KMS-11 (cell line): ENCODE measurements at regions not wholly inside any gene's neighbourhood (a gene's known extent, or its start where the extent isn't known, plus 50 kb on each side); places are given as distances from the start of the nearest gene placed in this dataset.
"Not testable (repeated sequence)": the region's sequence is repeated elsewhere in the genome, so short reads cannot be mapped to it uniquely, and the experiment has no call there.

Source experiments
- H2AFZ ChIP-seq: fragments of 200-600 bp; sonication (generic); 2 replicates; pipeline ENCODE4 v1.6.1; 2016; ENCODE audit warnings: antibody characterized with exemption, mixed run types, low read depth
- H3K27ac ChIP-seq: fragments of 200-600 bp; sonication (generic); 2 replicates; pipeline ENCODE4 v1.6.1; 2016; ENCODE audit warnings: mild to moderate bottlenecking, mixed run types
- H3K27me3 ChIP-seq: fragments of 200-600 bp; sonication (generic); 2 replicates; pipeline ENCODE4 v1.6.1; 2017; ENCODE audit warnings: mild to moderate bottlenecking, low read depth, mixed run types, moderate library complexity; ENCODE audit not compliant: insufficient read depth
- H3K36me3 ChIP-seq: fragments of 200-600 bp; sonication (generic); 2 replicates; pipeline ENCODE4 v1.6.1; 2017; ENCODE audit warnings: mild to moderate bottlenecking, mixed run types; ENCODE audit not compliant: insufficient read depth
- H3K4me1 ChIP-seq: fragments of 200-600 bp; sonication (generic); 2 replicates; pipeline ENCODE4 v1.6.1; 2016; ENCODE audit warnings: mild to moderate bottlenecking, low read depth, mixed run types; ENCODE audit not compliant: poor library complexity, severe bottlenecking
- H3K4me2 ChIP-seq: fragments of 200-600 bp; sonication (generic); 2 replicates; pipeline ENCODE4 v1.7.0; 2016; ENCODE audit warnings: mild to moderate bottlenecking, mixed run types
- H3K4me3 ChIP-seq: fragments of 200-600 bp; sonication (generic); IDR thresholded peaks from 2 replicates; pipeline ENCODE4 v1.6.1; 2017; ENCODE audit warnings: low read depth, low read length, mixed read lengths; ENCODE audit not compliant: insufficient read depth
- H3K79me2 ChIP-seq: fragments of 200-600 bp; sonication (generic); 2 replicates; pipeline ENCODE4 v1.6.1; 2016; ENCODE audit warnings: low read depth, mixed run types; ENCODE audit not compliant: insufficient read depth
- H3K9ac ChIP-seq: fragments of 200-600 bp; sonication (generic); 2 replicates; pipeline ENCODE4 v1.6.1; 2016; ENCODE audit warnings: mild to moderate bottlenecking, mixed run types
- H4K20me1 ChIP-seq: fragments of 200-600 bp; sonication (generic); 2 replicates; pipeline ENCODE4 v1.6.1; 2016; ENCODE audit warnings: mild to moderate bottlenecking, mixed run types; ENCODE audit not compliant: insufficient read depth
- CTCF ChIP-seq: fragments of 200-600 bp; sonication (generic); conservative IDR thresholded peaks from 2 replicates; pipeline ENCODE4 v1.6.1; 2017; ENCODE audit warnings: low read depth, mild to moderate bottlenecking, antibody characterized with exemption, low read length, moderate library complexity, mixed read lengths

GRCh38 chr6:153984811-153985210 lies 54.2 kb upstream of the OPRM1 start:
- Histone ChIP-seq H3K9ac (no peak overlapping the region), H3K4me2 (no peak overlapping the region), H3K27me3 (no peaks in the 10 kb centered on the region), H3K4me1 (no peaks in the 10 kb centered on the region), H3K27ac (no peak overlapping the region), H3K4me3 (no peak overlapping the region), H3K36me3 (no peaks in the 10 kb centered on the region), H2AFZ (no peak overlapping the region), H4K20me1 (no peaks in the 10 kb centered on the region), H3K79me2 (no peaks in the 10 kb centered on the region)
- no peak for TF ChIP-seq CTCF

- Histone ChIP-seq H3K79me2 (no peaks in the 10 kb centered on the region), H3K27me3 (no peaks in the 10 kb centered on the region), H3K4me2 (no peak overlapping the region), H2AFZ (no peak overlapping the region), H4K20me1 (no peaks in the 10 kb centered on the region), H3K9ac (no peak overlapping the region), H3K4me1 (no peaks in the 10 kb centered on the region), H3K27ac (no peak overlapping the region), H3K36me3 (no peaks in the 10 kb centered on the region), H3K4me3 (no peak overlapping the region)
- no peak for TF ChIP-seq CTCF
Measured at GRCh38 chr6:153980171-153980570, 58.9 kb upstream of the OPRM1 start.

GRCh38 chr6:153978911-153979548 lies 60.0 kb upstream of the OPRM1 start:
- not testable (repeated sequence) for H3K79me2 ChIP-seq, H3K4me1 ChIP-seq, H3K27ac ChIP-seq, H4K20me1 ChIP-seq, H3K27me3 ChIP-seq, H3K4me2 ChIP-seq, H2AFZ ChIP-seq, H3K36me3 ChIP-seq, H3K9ac ChIP-seq, H3K4me3 ChIP-seq

GRCh38 chr6:153976921-153977693 lies 61.9 kb upstream of the OPRM1 start:
- no peak for TF ChIP-seq CTCF
- H3K9ac ChIP-seq: no peak overlapping the region
- H3K27ac ChIP-seq: no peak overlapping the region
- H3K79me2 ChIP-seq: no peaks in the 10 kb centered on the region
- H4K20me1 ChIP-seq: no peaks in the 10 kb centered on the region
- H3K27me3 ChIP-seq: no peaks in the 10 kb centered on the region
- H3K36me3 ChIP-seq: no peaks in the 10 kb centered on the region
- no peak overlapping the region for H3K4me3 ChIP-seq
- H2AFZ ChIP-seq: no peak overlapping the region
- H3K4me2 ChIP-seq: no peak overlapping the region
- no peaks in the 10 kb centered on the region for H3K4me1 ChIP-seq

- H3K4me3 ChIP-seq: no peak overlapping the region
- no peaks in the 10 kb centered on the region for H4K20me1 ChIP-seq
- peaks cover 15% of the 10 kb centered on the region for H3K4me1 ChIP-seq
- H3K36me3 ChIP-seq: no peaks in the 10 kb centered on the region
- no peak overlapping the region for H2AFZ ChIP-seq
- H3K27ac ChIP-seq: no peak overlapping the region
- H3K4me2 ChIP-seq: peak overlapping the region; percentile 52
- H3K9ac ChIP-seq: no peak overlapping the region
- TF ChIP-seq CTCF: no peak
- no peaks in the 10 kb centered on the region for H3K27me3 ChIP-seq
- no peaks in the 10 kb centered on the region for H3K79me2 ChIP-seq
Measured at GRCh38 chr6:153966001-153966400, 73.0 kb upstream of the OPRM1 start.
